HEK293 (cell line): ENCODE measurements at regions not wholly inside any gene's neighbourhood (a gene's known extent, or its start where the extent isn't known, plus 50 kb on each side); places are given as distances from the start of the nearest gene placed in this dataset.

Experiments
- ZFP41 ChIP-seq: fragments of 450-650 bp; formaldehyde crosslinking; IDR thresholded peaks from 2 replicates; pipeline ENCODE4 v1.5.1; 2016; ENCODE audit warnings: missing biosample characterization, missing genetic modification characterization, borderline replicate concordance
- ZNF174 ChIP-seq: fragments of 450-650 bp; formaldehyde crosslinking; IDR thresholded peaks from 2 replicates; pipeline ENCODE4 v1.5.0; 2017; ENCODE audit warnings: missing biosample characterization, mild to moderate bottlenecking, missing genetic modification characterization
- ZNF274 ChIP-seq, 2 experiments: fragments of 200-500 bp in 1 of 2; fragments of 450-650 bp in 1 of 2; sonication (Bioruptor generic) in 1 of 2; formaldehyde crosslinking in 1 of 2; IDR thresholded peaks; 2 replicates each; pipeline versions ENCODE4 v1.5.1 to v1.6.1; 2014 to 2016; ENCODE audit warnings: borderline replicate concordance in 1 of 2, inconsistent platforms in 1 of 2, low read length in 1 of 2, missing biosample characterization in 1 of 2, missing genetic modification characterization in 1 of 2
- ZNF311 ChIP-seq: fragments of 450-650 bp; formaldehyde crosslinking; IDR thresholded peaks from 2 replicates; pipeline ENCODE4 v1.5.1; 2017; ENCODE audit warnings: missing biosample characterization, missing genetic modification characterization, borderline replicate concordance
- ZNF558 ChIP-seq: fragments of 450-650 bp; formaldehyde crosslinking; IDR thresholded peaks from 2 replicates; pipeline ENCODE4 v1.5.1; 2016; ENCODE audit warnings: missing biosample characterization, missing genetic modification characterization
- TF ChIP-seq, protein P1 (sequence below): fragments of 450-650 bp; formaldehyde crosslinking; IDR thresholded peaks from 2 replicates; pipeline ENCODE4 v1.5.1; 2017; ENCODE audit warnings: missing biosample characterization, mild to moderate bottlenecking, missing genetic modification characterization, moderate library complexity
- TF ChIP-seq, protein P2 (sequence below): fragments of 450-650 bp; formaldehyde crosslinking; IDR thresholded peaks from 2 replicates; pipeline ENCODE4 v1.5.1; 2016; ENCODE audit warnings: missing biosample characterization, missing genetic modification characterization
- TF ChIP-seq, protein P3 (sequence below): fragments of 450-650 bp; formaldehyde crosslinking; IDR thresholded peaks from 2 replicates; pipeline ENCODE4 v1.5.1; 2016; ENCODE audit warnings: missing biosample characterization, missing genetic modification characterization, low read depth
- TF ChIP-seq, protein P4 (sequence below): fragments of 450-650 bp; formaldehyde crosslinking; IDR thresholded peaks from 2 replicates; pipeline ENCODE4 v1.5.1; 2016; ENCODE audit warnings: missing biosample characterization, missing genetic modification characterization
- TF ChIP-seq, protein P5 (sequence below): fragments of 450-650 bp; formaldehyde crosslinking; IDR thresholded peaks from 2 replicates; pipeline ENCODE4 v1.5.1; 2016; ENCODE audit warnings: missing biosample characterization, missing genetic modification characterization

DNA sequence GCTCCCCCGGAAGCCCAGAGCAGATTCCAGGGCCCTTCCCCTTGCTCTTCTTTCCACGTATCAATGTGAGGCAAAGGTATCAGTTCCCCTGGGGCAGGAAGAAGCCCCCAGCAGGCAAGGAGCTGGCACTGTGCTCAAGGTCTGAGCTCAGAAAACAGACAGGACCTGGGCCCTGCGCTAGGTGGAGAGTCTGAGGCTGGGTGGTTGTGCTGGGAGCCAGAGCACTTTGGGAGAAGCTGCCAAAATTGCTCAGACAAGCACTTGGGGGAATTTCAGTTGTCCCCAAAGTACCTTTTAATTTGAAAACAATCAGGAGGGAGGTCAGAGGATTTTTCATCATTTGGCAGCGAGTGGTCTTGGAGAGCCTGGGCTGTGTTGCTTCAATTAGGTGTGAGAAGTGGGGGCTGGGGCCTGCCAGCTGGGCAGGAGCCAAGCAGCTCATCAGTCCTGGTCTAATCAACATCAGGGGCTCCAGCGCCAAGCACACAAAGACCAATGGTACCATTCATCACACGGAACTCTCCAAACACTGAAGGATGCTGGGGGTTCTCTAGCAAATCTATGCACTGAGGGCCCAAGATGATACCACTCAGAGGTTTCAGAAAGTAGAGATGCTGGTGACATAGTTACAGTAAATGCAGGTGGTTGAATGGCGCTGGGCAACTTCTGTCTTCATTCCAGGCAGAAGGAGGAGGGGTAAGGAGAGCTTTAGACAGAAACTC is 176.5 kb downstream of the SNX18 start:
- TF ChIP-seq, protein P1, sequence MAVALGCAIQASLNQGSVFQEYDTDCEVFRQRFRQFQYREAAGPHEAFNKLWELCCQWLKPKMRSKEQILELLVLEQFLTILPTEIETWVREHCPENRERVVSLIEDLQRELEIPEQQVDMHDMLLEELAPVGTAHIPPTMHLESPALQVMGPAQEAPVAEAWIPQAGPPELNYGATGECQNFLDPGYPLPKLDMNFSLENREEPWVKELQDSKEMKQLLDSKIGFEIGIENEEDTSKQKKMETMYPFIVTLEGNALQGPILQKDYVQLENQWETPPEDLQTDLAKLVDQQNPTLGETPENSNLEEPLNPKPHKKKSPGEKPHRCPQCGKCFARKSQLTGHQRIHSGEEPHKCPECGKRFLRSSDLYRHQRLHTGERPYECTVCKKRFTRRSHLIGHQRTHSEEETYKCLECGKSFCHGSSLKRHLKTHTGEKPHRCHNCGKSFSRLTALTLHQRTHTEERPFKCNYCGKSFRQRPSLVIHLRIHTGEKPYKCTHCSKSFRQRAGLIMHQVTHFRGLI (tag by site-specific recombination), result no peak
- TF ChIP-seq, protein P2, sequence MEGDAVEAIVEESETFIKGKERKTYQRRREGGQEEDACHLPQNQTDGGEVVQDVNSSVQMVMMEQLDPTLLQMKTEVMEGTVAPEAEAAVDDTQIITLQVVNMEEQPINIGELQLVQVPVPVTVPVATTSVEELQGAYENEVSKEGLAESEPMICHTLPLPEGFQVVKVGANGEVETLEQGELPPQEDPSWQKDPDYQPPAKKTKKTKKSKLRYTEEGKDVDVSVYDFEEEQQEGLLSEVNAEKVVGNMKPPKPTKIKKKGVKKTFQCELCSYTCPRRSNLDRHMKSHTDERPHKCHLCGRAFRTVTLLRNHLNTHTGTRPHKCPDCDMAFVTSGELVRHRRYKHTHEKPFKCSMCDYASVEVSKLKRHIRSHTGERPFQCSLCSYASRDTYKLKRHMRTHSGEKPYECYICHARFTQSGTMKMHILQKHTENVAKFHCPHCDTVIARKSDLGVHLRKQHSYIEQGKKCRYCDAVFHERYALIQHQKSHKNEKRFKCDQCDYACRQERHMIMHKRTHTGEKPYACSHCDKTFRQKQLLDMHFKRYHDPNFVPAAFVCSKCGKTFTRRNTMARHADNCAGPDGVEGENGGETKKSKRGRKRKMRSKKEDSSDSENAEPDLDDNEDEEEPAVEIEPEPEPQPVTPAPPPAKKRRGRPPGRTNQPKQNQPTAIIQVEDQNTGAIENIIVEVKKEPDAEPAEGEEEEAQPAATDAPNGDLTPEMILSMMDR (tag by site-specific recombination), result no peak
- TF ChIP-seq, protein P3, sequence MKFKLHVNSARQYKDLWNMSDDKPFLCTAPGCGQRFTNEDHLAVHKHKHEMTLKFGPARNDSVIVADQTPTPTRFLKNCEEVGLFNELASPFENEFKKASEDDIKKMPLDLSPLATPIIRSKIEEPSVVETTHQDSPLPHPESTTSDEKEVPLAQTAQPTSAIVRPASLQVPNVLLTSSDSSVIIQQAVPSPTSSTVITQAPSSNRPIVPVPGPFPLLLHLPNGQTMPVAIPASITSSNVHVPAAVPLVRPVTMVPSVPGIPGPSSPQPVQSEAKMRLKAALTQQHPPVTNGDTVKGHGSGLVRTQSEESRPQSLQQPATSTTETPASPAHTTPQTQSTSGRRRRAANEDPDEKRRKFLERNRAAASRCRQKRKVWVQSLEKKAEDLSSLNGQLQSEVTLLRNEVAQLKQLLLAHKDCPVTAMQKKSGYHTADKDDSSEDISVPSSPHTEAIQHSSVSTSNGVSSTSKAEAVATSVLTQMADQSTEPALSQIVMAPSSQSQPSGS (tag by site-specific recombination), result no peak
- TF ChIP-seq ZNF174 (tag by site-specific recombination), result no peak
- no peak for TF ChIP-seq ZNF558
- no peak for TF ChIP-seq ZFP41 (tag by site-specific recombination)
- no peak for TF ChIP-seq ZNF311
- no peak for TF ChIP-seq ZNF274 (IDR thresholded peaks at IDR 0.05; ENCODE audit: low read length)
- no peak for TF ChIP-seq ZNF274 (tag by site-specific recombination; IDR thresholded peaks at IDR 0.05; ENCODE audit: borderline replicate concordance)
- TF ChIP-seq, protein P4, sequence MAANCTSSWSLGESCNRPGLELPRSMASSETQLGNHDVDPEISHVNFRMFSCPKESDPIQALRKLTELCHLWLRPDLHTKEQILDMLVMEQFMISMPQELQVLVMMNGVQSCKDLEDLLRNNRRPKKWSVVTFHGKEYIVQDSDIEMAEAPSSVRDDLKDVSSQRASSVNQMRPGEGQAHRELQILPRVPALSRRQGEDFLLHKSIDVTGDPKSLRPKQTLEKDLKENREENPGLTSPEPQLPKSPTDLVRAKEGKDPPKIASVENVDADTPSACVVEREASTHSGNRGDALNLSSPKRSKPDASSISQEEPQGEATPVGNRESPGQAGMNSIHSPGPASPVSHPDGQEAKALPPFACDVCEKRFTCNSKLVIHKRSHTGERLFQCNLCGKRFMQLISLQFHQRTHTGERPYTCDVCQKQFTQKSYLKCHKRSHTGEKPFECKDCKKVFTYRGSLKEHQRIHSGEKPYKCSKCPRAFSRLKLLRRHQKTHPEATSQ (tag by site-specific recombination), result no peak
- TF ChIP-seq, protein P5, sequence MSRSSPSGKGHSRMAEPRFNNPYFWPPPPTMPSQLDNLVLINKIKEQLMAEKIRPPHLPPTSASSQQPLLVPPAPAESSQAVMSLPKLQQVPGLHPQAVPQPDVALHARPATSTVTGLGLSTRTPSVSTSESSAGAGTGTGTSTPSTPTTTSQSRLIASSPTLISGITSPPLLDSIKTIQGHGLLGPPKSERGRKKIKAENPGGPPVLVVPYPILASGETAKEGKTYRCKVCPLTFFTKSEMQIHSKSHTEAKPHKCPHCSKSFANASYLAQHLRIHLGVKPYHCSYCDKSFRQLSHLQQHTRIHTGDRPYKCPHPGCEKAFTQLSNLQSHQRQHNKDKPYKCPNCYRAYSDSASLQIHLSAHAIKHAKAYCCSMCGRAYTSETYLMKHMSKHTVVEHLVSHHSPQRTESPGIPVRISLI (tag by site-specific recombination), result no peak
